Common myeloid progenitor, CD34-positive (primary cell): ENCODE measurements at regions not wholly inside any gene's neighbourhood (a gene's known extent, or its start where the extent isn't known, plus 50 kb on each side); places are given as distances from the start of the nearest gene placed in this dataset.

ENCODE experiments used
- CTCF ChIA-PET: fragments of 350-600 bp; sonication (Branson Sonifier 250); formaldehyde crosslinking; loops from one replicate; lab custom pipeline; 2021; ENCODE audit warnings: antibody characterized with exemption; lab: Charles Lee
- POLR2A ChIA-PET: fragments of 350-600 bp; sonication (Branson Sonifier 250); formaldehyde crosslinking; loops from one replicate; lab custom pipeline; 2021; ENCODE audit warnings: antibody characterized with exemption; lab: Charles Lee
- DNase-seq, 3 donors: peaks; one replicate each; pipeline versions ENCODE4 v3.0.0 to v3.0.0-alpha.2; 2013
- H3K27ac ChIP-seq, 2 experiments: 1 replicate in 1 of 2; 2 replicates in 1 of 2; pipeline ENCODE4 v1.7.0; 2013; ENCODE audit warnings: inconsistent platforms in 2 of 2, low read length in 2 of 2, mild to moderate bottlenecking in 2 of 2, low read depth in 1 of 2, moderate library complexity in 1 of 2; ENCODE audit not compliant: severe bottlenecking in 2 of 2, insufficient read depth in 1 of 2, poor library complexity in 1 of 2
- H3K27me3 ChIP-seq, 5 experiments: replicated peaks in 2 of 5; 1 replicate in 3 of 5; 2 replicates in 2 of 5; pipeline versions ENCODE4 v1.6.1 to v1.7.0; 2013; ENCODE audit warnings: low read length in 4 of 5, mild to moderate bottlenecking in 2 of 5, moderate library complexity in 2 of 5, inconsistent platforms in 1 of 5; ENCODE audit not compliant: insufficient read depth in 5 of 5, control insufficient read depth in 4 of 5
- H3K36me3 ChIP-seq, 4 experiments: 1 replicate in 2 of 4; 2 replicates in 2 of 4; pipeline versions ENCODE4 v1.6.1 to v1.7.0; 2013; ENCODE audit warnings: low read length in 3 of 4, control low read depth in 1 of 4, mild to moderate bottlenecking in 1 of 4; ENCODE audit not compliant: control insufficient read depth in 4 of 4, insufficient read depth in 4 of 4
- H3K4me1 ChIP-seq, 4 experiments: 1 replicate in 3 of 4; 2 replicates in 1 of 4; pipeline versions ENCODE4 v1.6.1 to v1.7.1; 2013; ENCODE audit warnings: low read length in 3 of 4, mild to moderate bottlenecking in 3 of 4, control low read depth in 1 of 4, inconsistent platforms in 1 of 4, moderate library complexity in 1 of 4; ENCODE audit not compliant: control insufficient read depth in 4 of 4, insufficient read depth in 4 of 4; ENCODE audit errors: control extremely low read depth in 1 of 4
- H3K4me3 ChIP-seq, 7 experiments: 1 replicate in 4 of 7; 2 replicates in 3 of 7; pipeline versions ENCODE4 v1.5.1 to v1.7.0; 2013; ENCODE audit warnings: mild to moderate bottlenecking in 7 of 7, low read length in 6 of 7, moderate library complexity in 6 of 7, inconsistent platforms in 2 of 7, low read depth in 2 of 7, control low read depth in 1 of 7; ENCODE audit not compliant: insufficient read depth in 4 of 7, control insufficient read depth in 1 of 7; ENCODE audit errors: extremely low read depth in 1 of 7
- H3K9me3 ChIP-seq, 5 experiments: 1 replicate in 4 of 5; 2 replicates in 1 of 5; pipeline versions ENCODE4 v1.6.1 to v1.7.1; 2013; ENCODE audit warnings: low read length in 4 of 5, mild to moderate bottlenecking in 2 of 5, inconsistent platforms in 1 of 5, low read depth in 1 of 5, moderate library complexity in 1 of 5; ENCODE audit not compliant: control insufficient read depth in 4 of 5, insufficient read depth in 2 of 5; ENCODE audit errors: control extremely low read depth in 1 of 5
- WGBS: methylation state at CpG from one replicate; pipeline ENCODE4 v1.1.5; 2013; ENCODE audit not compliant: insufficient coverage; 5-methylcytosine and 5-hydroxymethylcytosine counted together

DNA sequence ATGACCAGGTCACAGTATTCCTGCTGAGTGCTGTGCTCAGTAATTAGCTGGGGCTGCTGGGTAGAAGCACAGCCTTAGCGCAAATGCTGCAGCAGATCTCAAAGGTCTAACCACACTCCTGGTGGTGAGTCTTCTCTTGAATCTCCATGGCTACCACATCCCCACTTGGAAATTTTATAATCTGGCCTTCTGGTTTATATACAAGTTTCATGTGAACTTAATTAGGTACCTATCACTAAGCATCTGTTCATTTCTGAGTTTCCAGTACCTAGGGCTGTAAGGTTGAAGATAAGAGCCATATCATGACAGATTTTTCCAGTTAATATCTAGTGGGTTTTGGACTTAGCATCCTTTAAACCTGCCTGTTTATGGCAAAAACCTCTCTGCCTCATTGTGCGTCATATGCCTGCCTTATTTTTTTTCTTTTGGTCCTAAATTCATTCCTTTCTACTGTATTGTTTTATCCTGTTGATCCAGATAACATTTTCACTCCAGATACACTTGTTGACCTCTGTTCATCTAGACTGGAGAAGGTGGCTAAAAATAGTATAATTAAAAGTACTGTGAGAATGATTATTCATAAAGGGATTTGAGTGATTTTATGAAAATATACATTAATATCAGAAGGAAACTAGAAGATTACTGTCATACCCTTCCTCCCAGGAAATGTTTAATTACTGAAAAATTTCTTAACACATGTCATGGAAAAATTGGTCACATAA is 168.4 kb upstream of the THUMPD2 start:
- no peaks in the 10 kb centered on the region for H3K9me3 ChIP-seq
- WGBS, result 100% methylated on average over 1 of the region's 2 CpGs
- CTCF ChIA-PET, result interaction anchor here (1.4 kb wide), 1 partner anchor 13 kb away, joined by 3 read pairs; no protein-coding TSS in a partner anchor
- no peak for DNase-seq
- POLR2A ChIA-PET, result no interaction called here
- no peak overlapping the region for H3K27ac ChIP-seq
- H3K27me3 ChIP-seq, result no peaks in the 10 kb centered on the region
- H3K4me3 ChIP-seq, result no peak overlapping the region
- no peaks in the 10 kb centered on the region for H3K36me3 ChIP-seq
- H3K4me1 ChIP-seq, result no peaks in the 10 kb centered on the region

DNA sequence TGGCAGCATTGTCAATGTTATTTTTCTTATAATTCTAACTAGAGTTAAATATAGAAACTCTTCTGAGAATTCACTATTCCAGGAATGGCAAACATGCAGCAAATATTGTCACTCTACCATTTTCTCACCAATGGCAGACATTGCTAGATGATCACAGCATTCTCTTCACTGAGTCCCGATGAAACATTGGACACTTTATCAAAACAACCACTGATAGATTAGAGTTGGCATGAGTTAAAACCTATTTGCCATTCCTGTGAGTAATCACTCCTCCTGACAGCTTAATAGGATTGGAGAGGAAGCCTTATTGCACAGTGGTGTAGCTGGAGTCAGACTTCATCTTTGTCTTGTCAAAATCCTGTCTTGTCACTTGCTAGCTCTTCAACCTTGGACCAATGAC is 163.9 kb upstream of the THUMPD2 start:
- Histone ChIP-seq H3K36me3 (no peaks in the 10 kb centered on the region), H3K27ac (no peak overlapping the region), H3K9me3 (peaks cover 0 to 2% (median 0%) of the 10 kb centered on the region in 5 experiments), H3K4me1 (peaks cover 0 to 5% (median 0%) of the 10 kb centered on the region in 4 experiments), H3K4me3 (no peak overlapping the region), H3K27me3 (no peaks in the 10 kb centered on the region)
- ChIA-PET POLR2A (no interaction called here), CTCF (no interaction called here)
- no peak for DNase-seq
- WGBS, result no CpG with 5 or more reads among the region's 1 CpG

DNA sequence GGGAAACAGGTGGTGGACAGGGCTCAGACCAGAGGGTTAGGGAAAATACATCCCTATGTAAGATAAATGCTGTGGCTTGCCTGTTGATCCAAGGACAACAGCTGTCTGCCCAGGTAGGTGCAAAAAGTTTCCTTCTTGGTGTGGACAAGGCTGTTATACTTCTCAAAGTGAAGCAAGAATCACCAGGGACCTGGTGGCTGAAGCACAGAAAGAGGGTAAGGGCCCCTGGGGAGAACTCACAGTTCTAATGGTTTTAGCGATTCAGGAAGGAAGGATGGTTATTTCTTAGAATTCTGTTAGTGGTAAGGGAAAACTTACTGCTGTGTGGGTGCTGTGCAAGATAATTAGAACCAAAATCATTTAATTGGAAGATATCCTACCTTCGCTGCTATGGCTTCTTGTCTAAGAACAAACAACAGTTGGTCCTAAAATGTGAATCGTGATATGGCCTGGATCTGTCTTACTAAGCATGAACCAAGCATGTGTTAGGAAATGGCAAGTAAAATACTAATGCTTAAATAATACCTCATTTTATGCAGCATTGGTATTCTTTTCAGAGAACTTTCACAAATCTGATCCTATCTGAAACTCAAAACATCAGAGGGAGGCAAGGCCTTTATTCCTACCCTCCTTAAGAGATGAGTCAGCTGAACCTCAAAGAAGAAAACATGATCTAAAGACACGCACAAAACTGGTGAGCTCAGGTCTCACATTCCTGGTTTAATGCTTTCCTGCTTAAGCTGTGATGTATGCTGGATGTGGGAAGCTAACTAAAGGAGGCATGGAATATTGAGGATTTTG is 159.2 kb upstream of the THUMPD2 start:
- no peak overlapping the region for H3K4me3 ChIP-seq
- H3K36me3 ChIP-seq, result no peaks in the 10 kb centered on the region
- peaks cover 0 to 2% (median 0%) of the 10 kb centered on the region in 5 experiments for H3K9me3 ChIP-seq
- H3K27ac ChIP-seq, result no peak overlapping the region
- WGBS, result 83% methylated on average over 2 of the region's 4 CpGs
- no peaks in the 10 kb centered on the region for H3K27me3 ChIP-seq
- peaks cover 0 to 8% (median 0%) of the 10 kb centered on the region in 4 experiments for H3K4me1 ChIP-seq
- DNase-seq, result no peak
- ChIA-PET CTCF (no interaction called here), POLR2A (no interaction called here)

DNA sequence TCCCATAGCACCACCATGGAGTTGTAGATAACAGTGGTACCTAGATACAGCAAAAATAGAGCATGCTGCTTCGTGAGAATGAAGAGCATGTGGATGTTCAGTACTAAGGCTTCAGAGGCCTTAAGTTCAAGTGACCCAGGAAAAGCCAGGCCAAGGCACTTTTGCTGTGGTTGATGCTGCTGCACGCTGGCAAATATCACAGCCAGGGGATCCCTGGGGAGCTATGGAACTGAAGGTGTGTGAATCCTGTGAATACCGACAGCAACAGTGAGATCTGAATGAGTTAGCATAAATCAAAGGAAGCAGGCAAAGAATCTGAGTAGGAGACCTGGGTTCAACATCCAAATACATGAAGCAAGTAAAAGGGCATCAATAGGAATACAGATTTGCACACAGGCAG is 158.6 kb upstream of the THUMPD2 start:
- CTCF ChIA-PET, result no interaction called here
- peaks cover 0 to 2% (median 0%) of the 10 kb centered on the region in 5 experiments for H3K9me3 ChIP-seq
- WGBS, result 93% methylated on average over 3 of the region's 3 CpGs
- peaks cover 0 to 8% (median 0%) of the 10 kb centered on the region in 4 experiments for H3K4me1 ChIP-seq
- POLR2A ChIA-PET, result no interaction called here
- H3K4me3 ChIP-seq, result no peak overlapping the region
- no peak overlapping the region for H3K27ac ChIP-seq
- no peaks in the 10 kb centered on the region for H3K36me3 ChIP-seq
- no peak for DNase-seq
- no peaks in the 10 kb centered on the region for H3K27me3 ChIP-seq

DNA sequence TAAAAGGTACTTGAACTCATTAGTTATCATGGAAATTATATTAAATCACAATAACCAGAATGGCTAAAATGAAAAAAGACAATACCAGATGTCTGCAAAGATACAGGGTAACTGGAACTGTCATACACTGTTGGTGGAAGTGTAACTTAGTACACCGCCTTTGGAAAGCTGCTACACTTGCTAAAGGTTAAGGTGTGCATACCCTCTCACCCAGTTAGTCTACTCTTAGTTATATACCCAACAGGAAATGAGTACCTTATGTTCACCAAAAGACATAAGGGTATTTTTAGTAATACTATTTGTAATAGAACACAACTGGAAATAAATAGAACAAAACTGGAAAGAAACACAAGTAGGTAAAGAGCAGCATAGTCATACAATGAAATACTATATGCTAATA is 155.8 kb upstream of the THUMPD2 start:
- ChIA-PET POLR2A (no interaction called here), CTCF (interaction anchor here (1.1 to 1.3 kb wide), 2 partner anchors 13 to 25 kb away, joined by 3 read pairs; no protein-coding TSS in a partner anchor)
- Histone ChIP-seq H3K4me1 (peaks cover 0 to 8% (median 0%) of the 10 kb centered on the region in 4 experiments), H3K27ac (no peak overlapping the region), H3K9me3 (peaks cover 0 to 2% (median 0%) of the 10 kb centered on the region in 5 experiments), H3K4me3 (no peak overlapping the region), H3K27me3 (no peaks in the 10 kb centered on the region), H3K36me3 (no peaks in the 10 kb centered on the region)
- DNase-seq, result no peak
- no CpG with 5 or more reads among the region's 1 CpG for WGBS

- ChIA-PET CTCF (interaction anchor here (0.9 kb wide), 1 partner anchor 17 kb away, joined by 3 read pairs; no protein-coding TSS in a partner anchor), POLR2A (no interaction called here)
- Histone ChIP-seq H3K36me3 (no peaks in the 10 kb centered on the region), H3K4me1 (peaks cover 0 to 6% (median 0%) of the 10 kb centered on the region in 4 experiments), H3K4me3 (no peak overlapping the region), H3K27me3 (no peaks in the 10 kb centered on the region), H3K9me3 (peaks cover 0 to 2% (median 0%) of the 10 kb centered on the region in 5 experiments), H3K27ac (no peak overlapping the region)
- 100% methylated on average over 1 of the region's 3 CpGs for WGBS
- DNase-seq, result no peak
Observed at GRCh38 chr2:39933196-39933595, 154.1 kb upstream of the THUMPD2 start.

DNA sequence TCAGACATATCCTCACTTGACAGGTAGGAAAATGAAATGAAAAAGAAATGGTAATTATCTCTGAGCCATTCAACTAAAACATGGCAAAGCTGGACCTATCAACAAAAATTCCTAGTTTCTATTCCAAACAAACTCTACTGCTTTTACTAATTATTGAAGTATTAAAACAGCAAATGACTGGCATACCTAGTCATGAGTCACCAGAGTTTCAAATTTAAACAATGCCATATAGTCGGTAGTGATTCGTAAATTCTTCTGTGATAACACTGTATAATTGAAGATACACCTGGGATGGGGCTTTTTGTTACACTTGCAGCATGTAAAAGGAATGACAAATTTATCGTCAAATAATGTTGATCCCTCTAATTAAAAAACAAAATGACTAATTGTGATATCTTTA is 153.1 kb upstream of the THUMPD2 start:
- CTCF ChIA-PET, result interaction anchor here (1.4 kb wide), 1 partner anchor 9 kb away, joined by 3 read pairs; no protein-coding TSS in a partner anchor
- POLR2A ChIA-PET, result no interaction called here
- Histone ChIP-seq H3K36me3 (no peaks in the 10 kb centered on the region), H3K4me3 (no peak overlapping the region), H3K27me3 (no peaks in the 10 kb centered on the region), H3K9me3 (peaks cover 0 to 2% (median 0%) of the 10 kb centered on the region in 5 experiments), H3K4me1 (no peaks in the 10 kb centered on the region), H3K27ac (no peak overlapping the region)
- DNase-seq, result no peak
- no CpG with 5 or more reads among the region's 3 CpGs for WGBS
